ENCODE measurements at regions not wholly inside any gene's neighbourhood (a gene's known extent, or its start where the extent isn't known, plus 50 kb on each side); places are given as distances from the start of the nearest gene placed in this dataset.

DNA sequence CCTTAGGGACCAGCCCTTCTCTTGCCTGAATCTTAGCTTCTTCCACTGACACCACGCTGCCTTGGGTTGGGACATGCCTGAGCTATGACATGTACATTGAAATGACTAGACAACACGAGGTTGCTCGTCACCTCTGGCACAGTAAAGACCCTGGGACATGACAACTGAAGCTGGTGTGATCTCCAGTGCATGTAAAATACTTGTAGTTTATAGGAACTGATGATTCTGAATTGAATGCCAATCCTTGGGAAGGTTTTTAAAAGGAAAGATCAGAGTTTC lies 100.7 kb upstream of the PGRMC2 start:
- no peak for DNase-seq (ENCODE audit: low read depth)

- DNase-seq (ENCODE audit: low read depth): no peak
Observed at GRCh38 chr4:128387600-128388351, 100.2 kb upstream of the PGRMC2 start.

GRCh38 chr4:128386761-128387599 lies 99.4 kb upstream of the PGRMC2 start:
- no peak for DNase-seq (ENCODE audit: low read depth)

DNA sequence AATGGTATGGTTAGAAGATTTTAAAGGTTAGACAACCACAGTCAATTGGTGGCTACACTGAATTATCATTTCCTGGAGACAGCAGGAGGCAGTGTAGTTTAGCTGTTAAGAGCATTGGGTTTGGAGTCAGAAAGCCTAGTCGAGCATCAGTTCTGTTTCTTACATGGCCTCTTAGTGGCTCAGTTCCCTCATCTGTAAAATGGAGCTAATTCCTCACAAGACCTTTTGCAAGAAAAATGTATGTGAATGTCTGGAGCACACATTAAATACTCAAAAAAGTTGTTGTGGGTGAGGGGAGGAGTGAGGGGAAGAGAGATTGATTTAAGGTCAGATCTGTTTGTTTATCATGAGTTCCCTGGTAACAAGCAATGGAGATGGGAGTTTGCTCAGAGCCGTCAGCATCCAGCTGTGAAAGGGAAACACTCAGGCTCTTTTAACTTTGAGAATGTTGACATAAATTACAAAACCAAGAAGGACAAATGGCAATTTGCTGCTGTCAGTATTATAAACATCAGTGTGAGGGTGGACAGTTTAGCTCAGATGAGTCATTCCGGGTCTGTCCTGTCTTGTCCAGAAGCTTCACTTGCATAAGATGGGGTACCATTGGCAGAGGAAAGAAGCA lies 98.2 kb upstream of the PGRMC2 start:
- DNase-seq (ENCODE audit: low read depth): no peak

- DNase-seq (ENCODE audit: low read depth): no peak
Observed at GRCh38 chr4:128384765-128385598, 97.4 kb upstream of the PGRMC2 start.

GRCh38 chr4:128384091-128384520 lies 96.5 kb upstream of the PGRMC2 start:
- no peak for DNase-seq (ENCODE audit: low read depth)

DNA sequence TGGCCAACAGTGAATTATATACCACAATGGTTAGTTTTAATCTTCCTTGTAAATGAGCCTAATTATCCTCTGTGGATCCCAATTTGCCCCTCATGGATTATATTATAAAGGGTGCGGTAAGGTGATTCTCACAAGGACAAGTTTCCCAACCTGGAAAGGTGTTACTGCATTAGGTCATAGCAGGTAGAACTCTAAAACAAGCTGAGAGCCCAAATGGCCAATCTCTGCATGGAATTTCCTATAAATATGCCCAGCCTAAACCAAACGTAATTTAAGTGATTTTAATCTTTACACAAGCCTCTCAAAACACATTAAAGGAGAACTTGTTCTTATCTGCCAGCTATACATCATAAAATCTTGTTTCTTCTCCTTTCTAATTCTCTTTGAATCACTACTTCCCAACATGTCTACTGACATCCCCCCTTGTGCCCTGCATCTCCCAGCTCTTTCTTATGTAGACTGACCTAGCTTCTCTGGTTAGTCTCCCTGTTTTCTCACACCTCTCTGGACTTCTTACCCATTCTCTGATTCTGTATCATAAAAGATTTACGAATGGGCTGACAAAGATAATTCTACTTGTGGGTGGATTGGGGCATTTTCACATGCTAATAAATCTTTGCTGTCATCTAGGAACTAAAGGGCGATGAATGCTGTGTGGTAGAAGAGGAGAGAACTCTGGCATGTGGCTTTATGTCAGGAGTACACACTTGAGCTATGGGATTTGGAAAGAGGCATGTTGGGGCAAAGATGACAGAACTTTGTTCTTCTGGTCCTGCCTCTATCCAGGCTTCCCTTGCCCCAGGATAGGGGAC lies 94.3 kb upstream of the PGRMC2 start:
- no peak for DNase-seq (ENCODE audit: low read depth)

DNA sequence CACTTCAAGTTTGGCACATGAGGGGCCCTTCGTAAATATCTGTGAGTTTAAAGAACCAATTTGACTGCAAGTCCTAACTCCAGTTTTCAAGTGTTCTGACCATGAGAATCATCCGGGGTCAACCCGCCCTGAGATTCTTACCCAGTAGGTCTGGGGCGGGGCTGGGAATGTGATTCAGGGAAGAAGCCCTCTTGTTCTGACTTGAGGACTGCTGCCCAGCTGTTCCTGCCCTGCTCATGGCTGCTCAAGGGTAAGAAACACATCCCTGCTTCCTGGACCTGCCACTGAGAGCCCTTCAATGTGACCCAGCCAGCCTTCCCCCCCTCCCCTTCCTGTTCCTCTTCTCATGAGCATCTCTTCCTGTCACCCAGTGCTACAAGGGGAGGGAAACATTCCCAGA lies 92.7 kb upstream of the PGRMC2 start:
- DNase-seq (ENCODE audit: low read depth): no peak

DNA sequence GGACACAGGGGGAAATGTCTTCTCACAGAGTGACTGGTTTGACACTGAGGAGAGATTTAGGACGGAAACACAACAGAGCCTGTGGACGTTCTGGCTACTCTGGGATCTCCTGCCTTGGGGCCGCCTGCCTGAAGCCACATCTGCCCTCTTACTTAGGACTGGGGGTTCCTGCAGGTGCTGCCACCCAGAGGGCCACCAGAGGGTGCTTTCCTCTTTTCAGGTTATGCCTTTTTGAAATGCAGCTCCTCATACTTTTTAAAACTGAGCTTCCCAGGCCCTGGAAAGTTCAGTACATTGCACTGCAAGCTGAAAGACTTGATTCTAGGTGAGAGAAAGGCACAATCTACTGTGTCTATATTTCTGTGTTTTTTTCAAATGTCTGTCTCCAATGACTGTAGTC lies 92.2 kb upstream of the PGRMC2 start:
- no peak for DNase-seq (ENCODE audit: low read depth)

DNA sequence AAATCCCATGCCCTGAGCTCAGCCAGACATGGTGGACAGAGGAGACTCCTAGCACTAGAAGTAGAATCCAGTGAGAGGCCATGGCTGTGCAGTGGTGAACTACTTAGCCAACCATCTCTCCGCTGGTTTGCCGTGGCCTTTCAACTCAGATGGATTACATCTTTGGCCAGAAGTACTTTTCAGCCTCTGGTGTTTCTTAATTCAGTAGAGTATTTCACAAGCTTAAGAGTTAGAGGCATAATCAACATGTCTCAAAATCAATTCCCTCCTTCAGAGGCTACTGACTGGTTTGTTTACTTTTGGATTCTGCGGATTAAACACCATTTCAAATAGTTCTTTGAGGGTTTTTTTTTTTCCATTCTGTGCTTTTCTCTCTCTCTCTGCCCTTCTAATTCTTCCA lies 91.1 kb upstream of the PGRMC2 start:
- no peak for DNase-seq (ENCODE audit: low read depth)

GRCh38 chr4:128376958-128377357 lies 89.3 kb upstream of the PGRMC2 start:
- DNase-seq (ENCODE audit: low read depth): no peak

DNA sequence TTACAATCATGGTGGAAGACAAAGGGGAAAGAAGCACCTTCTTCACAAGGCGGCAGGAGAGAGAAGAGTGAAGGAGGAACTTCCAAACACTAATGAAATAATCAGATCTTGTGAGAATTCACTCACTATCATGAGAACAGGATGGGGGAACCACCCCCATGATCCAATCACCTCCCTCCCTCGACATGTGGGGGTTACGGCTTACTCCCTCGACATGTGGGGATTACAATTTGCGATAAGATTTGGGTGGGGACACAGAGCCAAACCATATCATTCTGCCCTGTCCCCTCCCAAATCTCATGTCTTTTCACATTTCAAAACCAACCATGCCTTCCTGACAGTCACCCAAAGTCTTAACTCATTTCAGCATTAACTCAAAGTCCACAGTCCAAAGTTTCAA lies 88.7 kb upstream of the PGRMC2 start:
- no peak for DNase-seq (ENCODE audit: low read depth)

- DNase-seq (ENCODE audit: low read depth): no peak
Observed at GRCh38 chr4:128373628-128374027, 86.0 kb upstream of the PGRMC2 start.

- DNase-seq (ENCODE audit: low read depth): no peak
Observed at GRCh38 chr4:128371876-128372275, 84.3 kb upstream of the PGRMC2 start.

DNA sequence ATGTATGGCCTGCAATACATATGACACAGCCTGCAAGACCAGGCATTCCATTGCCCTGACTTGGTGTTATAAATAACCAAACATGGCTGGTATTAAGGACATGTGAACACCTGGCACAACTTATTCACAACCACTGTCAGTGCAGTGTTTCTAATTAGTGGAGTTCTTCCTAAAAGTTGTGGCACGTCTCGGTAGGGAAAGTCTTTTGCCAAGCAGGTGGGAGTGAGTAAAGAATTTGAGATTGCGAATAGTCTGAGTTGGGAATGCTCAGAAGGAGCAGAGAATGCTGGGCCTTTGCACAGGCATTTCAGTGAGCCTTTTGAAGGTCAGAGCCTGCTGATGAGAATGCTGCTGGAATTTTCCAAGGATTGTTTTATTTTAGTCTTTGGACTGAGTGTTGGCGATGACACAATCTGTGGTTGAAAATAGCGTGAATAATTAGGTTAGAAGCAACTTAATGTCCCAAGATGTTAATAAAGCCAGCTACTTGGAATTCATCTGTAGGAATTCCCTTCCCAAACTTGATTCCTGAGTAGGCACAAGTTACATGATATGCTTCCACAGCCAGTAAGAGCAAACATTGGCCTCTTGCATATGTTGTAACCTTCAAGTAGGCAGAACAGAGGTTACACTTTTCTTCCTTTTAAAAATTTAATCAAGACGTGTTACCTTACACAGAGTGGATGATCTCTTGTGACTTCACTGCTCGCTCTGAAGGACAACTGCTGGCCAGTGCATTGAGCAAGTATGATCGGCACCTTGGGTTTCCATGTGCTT lies 83.6 kb upstream of the PGRMC2 start:
- no peak for DNase-seq (ENCODE audit: low read depth)

- no peak for DNase-seq (ENCODE audit: low read depth)
Observed at GRCh38 chr4:128366212-128366611, 78.6 kb upstream of the PGRMC2 start.

DNA sequence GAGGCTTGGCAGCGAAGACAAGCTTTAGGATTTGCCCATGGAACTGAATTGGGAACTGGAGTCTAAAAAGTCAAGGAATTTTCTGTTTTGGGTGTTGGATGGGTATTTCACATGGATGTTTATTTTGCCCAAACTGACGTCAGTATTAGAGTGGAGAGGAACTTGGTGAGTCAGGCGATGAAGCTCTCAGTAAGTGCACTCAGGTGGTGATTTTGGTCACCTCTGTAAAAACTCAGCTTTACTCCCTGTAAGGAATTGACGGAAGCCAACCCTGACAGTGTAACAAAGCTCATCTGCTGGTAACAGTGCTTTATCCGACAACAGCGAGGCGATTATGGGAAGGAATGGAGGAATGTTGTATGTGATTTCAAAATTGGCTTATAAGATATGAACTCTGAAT lies 77.0 kb upstream of the PGRMC2 start:
- no peak for DNase-seq (ENCODE audit: low read depth)

GRCh38 chr4:128363966-128364365 lies 76.4 kb upstream of the PGRMC2 start:
- no peak for DNase-seq (ENCODE audit: low read depth)

DNA sequence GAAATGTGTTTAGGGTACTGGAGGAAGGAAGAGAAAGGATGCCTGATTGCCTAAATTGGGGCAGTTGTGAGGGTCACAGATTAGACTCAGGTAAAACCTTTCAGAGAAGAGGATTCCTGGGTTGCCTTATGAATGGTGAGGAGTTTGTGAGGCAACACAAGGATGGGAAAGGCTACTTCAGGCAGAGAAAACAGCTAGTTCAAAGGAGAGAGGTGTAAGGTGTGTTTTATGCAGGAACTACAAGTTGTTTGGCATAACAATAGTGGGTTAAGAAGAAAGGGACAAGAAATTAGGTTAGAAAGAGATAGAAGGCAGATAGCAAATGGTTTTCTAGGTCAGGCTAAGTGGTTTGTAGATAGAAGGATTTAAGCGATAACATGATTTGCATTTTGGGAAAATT lies 75.1 kb upstream of the PGRMC2 start:
- no peak for DNase-seq (ENCODE audit: low read depth)

GRCh38 chr4:128359422-128359821 lies 71.8 kb upstream of the PGRMC2 start:
- DNase-seq (ENCODE audit: low read depth): no peak

- no peak for DNase-seq (ENCODE audit: low read depth)
Observed at GRCh38 chr4:128358913-128359279, 71.3 kb upstream of the PGRMC2 start.
